OCI-LY7 (cell line): ENCODE measurements at regions not wholly inside any gene's neighbourhood (a gene's known extent, or its start where the extent isn't known, plus 50 kb on each side); places are given as distances from the start of the nearest gene placed in this dataset.

Experiments used
- CTCF ChIP-seq: fragments of 200-600 bp; sonication (generic); conservative IDR thresholded peaks from 2 replicates; pipeline ENCODE4 v1.5.1; 2014; ENCODE audit warnings: mild to moderate bottlenecking, antibody characterized with exemption, low read length, moderate library complexity, mixed read lengths
- EZH2phosphoT487 ChIP-seq: fragments of 200-600 bp; sonication (generic); IDR thresholded peaks from 2 replicates; pipeline ENCODE4 v1.6.1; 2018; ENCODE audit warnings: low read depth, borderline replicate concordance, mild to moderate bottlenecking, mixed run types, antibody characterized with exemption, low read length, moderate library complexity, mixed read lengths

DNA sequence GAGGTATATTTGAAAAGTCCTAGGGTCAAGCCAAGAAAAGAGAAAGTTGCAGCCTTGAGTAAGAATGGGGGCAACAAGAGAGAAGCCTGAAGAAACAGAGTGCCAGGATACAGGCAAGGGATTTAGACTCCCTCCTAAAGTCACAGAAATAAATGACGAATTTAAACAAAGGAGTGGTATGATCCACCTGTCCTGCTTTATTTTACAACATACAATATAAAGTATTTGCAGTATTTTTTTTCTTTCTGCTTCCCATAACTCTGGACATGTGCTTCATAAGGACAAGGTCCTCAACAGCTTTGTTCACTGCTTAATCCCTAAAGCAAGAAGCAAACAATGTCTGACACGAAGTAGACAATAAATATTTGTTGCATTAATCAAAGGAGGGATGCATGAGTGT is 57.4 kb downstream of the IFNG start:
- TF ChIP-seq CTCF (no peak), EZH2phosphoT487 (no peak)
